Lower leg skin (tissue), 4 donors: ENCODE measurements at regions not wholly inside any gene's neighbourhood (a gene's known extent, or its start where the extent isn't known, plus 50 kb on each side); places are given as distances from the start of the nearest gene placed in this dataset.

ENCODE experiments used
- DNase-seq, 2 donors: peaks; one replicate each; pipeline ENCODE4 v3.0.0-alpha.2; 2019; ENCODE audit warnings: low spot score in 2 of 2
- H3K4me3 ChIP-seq: fragments of 200-600 bp; sonication (generic); 2 replicates; pipeline ENCODE4 v1.5.1; 2017; ENCODE audit warnings: mild to moderate bottlenecking, low read depth; ENCODE audit not compliant: poor library complexity, severe bottlenecking
- POLR2A ChIP-seq, 2 donors: fragments of 450-650 bp; IDR thresholded peaks; one replicate each; pipeline ENCODE4 v1.6.1; 2016 to 2017; ENCODE audit warnings: antibody characterized with exemption in 2 of 2, mild to moderate bottlenecking in 1 of 2, moderate library complexity in 1 of 2
- WGBS, 2 donors: methylation state at CpG; one replicate each; pipeline ENCODE4 v1.1.5; 2018; 5-methylcytosine and 5-hydroxymethylcytosine counted together
- intact Hi-C: fragments of 100-400 bp; cut with DNase I; formaldehyde crosslinking; loops from one replicate; pipeline ENCODE4 v1.15.0; 2023; ENCODE audit warnings: low total_unique reads
- TF ChIP-seq, protein P1 (sequence below), 3 donors: fragments of 450-650 bp; IDR thresholded peaks; one replicate each; pipeline ENCODE4 v1.5.1; 2016; ENCODE audit warnings: antibody characterized with exemption in 3 of 3, mild to moderate bottlenecking in 3 of 3, moderate library complexity in 2 of 3

DNA sequence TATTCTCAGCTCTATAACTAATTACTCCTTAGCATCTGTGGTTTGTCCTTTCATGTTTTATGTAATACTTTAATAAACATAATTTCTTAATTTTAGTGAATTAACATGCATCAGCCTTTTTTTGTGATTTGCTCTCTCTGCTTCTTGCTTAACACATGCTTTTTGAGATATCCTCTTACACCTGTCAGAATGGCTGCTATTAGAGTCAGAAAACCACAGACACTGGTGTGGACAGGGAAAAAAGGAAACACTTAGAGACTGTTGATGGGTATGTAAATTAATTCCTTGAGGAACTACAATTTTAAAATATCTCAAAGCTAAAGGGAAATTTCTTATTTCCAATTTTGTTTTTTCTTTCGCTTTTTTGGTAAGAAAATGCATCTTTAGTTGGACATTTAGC lies 549.0 kb downstream of the ZNF804A start:
- TF ChIP-seq POLR2A (IDR thresholded peaks at IDR 0.05), result no peak
- TF ChIP-seq, protein P1, sequence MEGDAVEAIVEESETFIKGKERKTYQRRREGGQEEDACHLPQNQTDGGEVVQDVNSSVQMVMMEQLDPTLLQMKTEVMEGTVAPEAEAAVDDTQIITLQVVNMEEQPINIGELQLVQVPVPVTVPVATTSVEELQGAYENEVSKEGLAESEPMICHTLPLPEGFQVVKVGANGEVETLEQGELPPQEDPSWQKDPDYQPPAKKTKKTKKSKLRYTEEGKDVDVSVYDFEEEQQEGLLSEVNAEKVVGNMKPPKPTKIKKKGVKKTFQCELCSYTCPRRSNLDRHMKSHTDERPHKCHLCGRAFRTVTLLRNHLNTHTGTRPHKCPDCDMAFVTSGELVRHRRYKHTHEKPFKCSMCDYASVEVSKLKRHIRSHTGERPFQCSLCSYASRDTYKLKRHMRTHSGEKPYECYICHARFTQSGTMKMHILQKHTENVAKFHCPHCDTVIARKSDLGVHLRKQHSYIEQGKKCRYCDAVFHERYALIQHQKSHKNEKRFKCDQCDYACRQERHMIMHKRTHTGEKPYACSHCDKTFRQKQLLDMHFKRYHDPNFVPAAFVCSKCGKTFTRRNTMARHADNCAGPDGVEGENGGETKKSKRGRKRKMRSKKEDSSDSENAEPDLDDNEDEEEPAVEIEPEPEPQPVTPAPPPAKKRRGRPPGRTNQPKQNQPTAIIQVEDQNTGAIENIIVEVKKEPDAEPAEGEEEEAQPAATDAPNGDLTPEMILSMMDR (IDR thresholded peaks at IDR 0.05), result no peak
- H3K4me3 ChIP-seq, result no peak overlapping the region
- intact Hi-C loops, result no loop called here
- WGBS, 2 donors, result 79 to 82% methylated on average over 1 of the region's 1 CpG
- DNase-seq, result no peak

DNA sequence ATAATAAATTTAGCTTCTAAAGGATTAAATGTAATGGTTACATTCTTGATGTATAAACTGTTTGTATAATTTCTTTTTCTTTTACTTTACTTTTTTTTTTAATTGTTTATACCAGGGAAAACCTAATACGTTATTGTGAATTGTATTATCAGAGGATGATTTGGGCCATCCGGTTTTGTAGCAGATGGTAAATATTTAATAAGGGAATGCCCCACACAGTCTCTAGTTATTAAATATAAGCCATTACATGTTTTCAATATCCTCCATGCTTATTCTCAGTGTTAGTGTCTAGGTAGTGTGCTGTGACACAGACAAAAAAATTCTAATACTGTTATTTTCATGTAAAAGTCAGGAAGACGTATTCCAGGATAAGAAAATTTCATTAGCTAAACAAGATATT lies 553.9 kb downstream of the ZNF804A start:
- TF ChIP-seq POLR2A (IDR thresholded peaks at IDR 0.05), result no peak
- TF ChIP-seq, protein P1 (IDR thresholded peaks at IDR 0.05), result no peak
- intact Hi-C loops, result no loop called here
- no peak for DNase-seq
- WGBS, 2 donors, result 77 to 84% methylated on average over 3 of the region's 3 CpGs
- no peak overlapping the region for H3K4me3 ChIP-seq

- 85 to 95% methylated on average over 2 of the region's 2 CpGs for WGBS, 2 donors
- intact Hi-C loops, result no loop called here
- DNase-seq, result no peak
- no peak for TF ChIP-seq POLR2A (IDR thresholded peaks at IDR 0.05)
- TF ChIP-seq, protein P1 (IDR thresholded peaks at IDR 0.05), result no peak
- H3K4me3 ChIP-seq, result no peak overlapping the region
Observed at GRCh38 chr2:185161701-185162100, 563.4 kb downstream of the ZNF804A start.

DNA sequence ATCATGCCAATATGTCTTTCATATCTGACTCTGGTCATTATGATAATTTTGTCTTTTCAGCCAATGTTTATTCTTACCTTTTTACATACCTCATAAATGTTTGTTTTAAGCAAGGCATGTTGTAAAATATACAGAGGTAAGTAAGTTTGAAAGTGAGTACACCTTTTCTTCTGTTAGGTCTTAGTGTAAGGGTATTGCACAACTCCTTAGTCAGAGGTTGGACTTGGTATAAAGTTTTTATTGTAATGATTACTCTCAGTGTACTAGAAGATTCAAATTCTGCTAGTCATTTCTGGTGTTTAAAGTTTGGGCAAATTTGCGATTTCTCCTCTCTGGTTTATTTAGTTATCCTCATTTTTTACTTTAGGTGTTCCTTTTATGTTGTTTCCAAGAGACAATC lies 564.3 kb upstream of the FSIP2 start:
- WGBS, 2 donors, result 95 to 97% methylated on average over 1 of the region's 1 CpG
- TF ChIP-seq POLR2A (IDR thresholded peaks at IDR 0.05), result no peak
- TF ChIP-seq, protein P1 (IDR thresholded peaks at IDR 0.05), result no peak
- intact Hi-C loops, result no loop called here
- DNase-seq, result no peak
- no peak overlapping the region for H3K4me3 ChIP-seq

GRCh38 chr2:185179743-185180142 lies 558.9 kb upstream of the FSIP2 start:
- TF ChIP-seq, protein P1 (IDR thresholded peaks at IDR 0.05), result no peak
- TF ChIP-seq POLR2A (IDR thresholded peaks at IDR 0.05), result no peak
- 56 to 67% methylated on average over 3 of the region's 3 CpGs for WGBS, 2 donors
- DNase-seq, result no peak
- intact Hi-C loops, result no loop called here
- H3K4me3 ChIP-seq, result no peak overlapping the region

DNA sequence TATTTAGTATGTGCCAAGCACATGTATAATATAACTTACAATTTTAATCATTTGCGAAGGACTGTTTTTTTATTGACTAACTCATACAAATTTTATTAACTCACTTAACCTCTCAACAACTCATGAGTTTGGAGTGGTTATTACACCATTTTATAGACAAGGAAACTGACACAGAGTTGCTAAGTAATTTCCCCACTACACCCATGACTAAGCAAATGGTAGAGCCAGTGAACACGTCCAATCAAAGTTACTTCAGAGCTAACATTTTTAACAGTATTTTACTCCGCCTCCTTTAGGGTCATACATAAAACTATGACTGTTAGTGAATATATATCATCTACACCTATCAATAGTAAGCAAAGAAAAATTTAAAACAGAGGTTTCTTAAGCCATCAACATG lies 556.7 kb upstream of the FSIP2 start:
- WGBS, 2 donors, result 81 to 85% methylated on average over 3 of the region's 3 CpGs
- TF ChIP-seq POLR2A (IDR thresholded peaks at IDR 0.05), result no peak
- TF ChIP-seq, protein P1 (IDR thresholded peaks at IDR 0.05), result no peak
- no peak overlapping the region for H3K4me3 ChIP-seq
- no peak for DNase-seq
- intact Hi-C loops, result no loop called here
